SK-N-SH (cell line): ENCODE measurements at regions not wholly inside any gene's neighbourhood (a gene's known extent, or its start where the extent isn't known, plus 50 kb on each side); places are given as distances from the start of the nearest gene placed in this dataset.

Experiments
- CTCF ChIA-PET: fragments of 300-600, 350-600 bp; formaldehyde crosslinking; extraction: SDS; loops from one replicate; lab custom pipeline; 2021; lab: Yijun Ruan, JAX
- POLR2A ChIA-PET: fragments of 350-600 bp; sonication (Branson Sonifier 250); formaldehyde crosslinking; extraction: SDS; loops from one replicate; lab custom pipeline; 2020; ENCODE audit warnings: antibody characterized with exemption, inconsistent platforms; lab: Yijun Ruan, JAX
- DNase-seq: peaks from one replicate; pipeline ENCODE4 v3.0.0; 2012
- H2AFZ ChIP-seq: fragments of 200-600 bp; sonication (generic); 2 replicates; pipeline ENCODE4 v1.8.1; 2016; ENCODE audit warnings: antibody characterized with exemption, mild to moderate bottlenecking, low read depth
- H3F3A ChIP-seq: fragments of 200-600 bp; sonication (generic); replicated peaks from 2 replicates; pipeline ENCODE3; 2016; ENCODE audit warnings: antibody characterized with exemption, mild to moderate bottlenecking; ENCODE audit not compliant: insufficient read depth
- H3K27ac ChIP-seq, 2 experiments: fragments of 200-500 bp in 1 of 2; fragments of 200-600 bp in 1 of 2; sonication (Bioruptor generic) in 1 of 2; sonication (generic), shearing (Covaris generic) in 1 of 2; 2 replicates each; pipeline versions ENCODE4 v1.5.1 to v1.6.1; 2014 to 2016; ENCODE audit warnings: low read depth in 2 of 2, inconsistent platforms in 1 of 2, low read length in 1 of 2, mild to moderate bottlenecking in 1 of 2, mixed read lengths in 1 of 2
- H3K27me3 ChIP-seq: fragments of 200-600 bp; sonication (generic), shearing (Covaris generic); 2 replicates; pipeline ENCODE4 v1.6.1; 2016; ENCODE audit warnings: mixed run types; ENCODE audit not compliant: insufficient read depth
- H3K36me3 ChIP-seq, 2 experiments: fragments of 200-500 bp in 1 of 2; fragments of 200-600 bp in 1 of 2; sonication (Bioruptor generic) in 1 of 2; sonication (generic) in 1 of 2; replicated peaks in 1 of 2; 2 replicates each; pipeline versions ENCODE3 to v1.5.1; 2014 to 2016; ENCODE audit warnings: low read length in 1 of 2, mild to moderate bottlenecking in 1 of 2; ENCODE audit not compliant: insufficient read depth in 2 of 2, control insufficient read depth in 1 of 2
- H3K4me1 ChIP-seq, 2 experiments: fragments of 200-500 bp in 1 of 2; fragments of 200-600 bp in 1 of 2; sonication (Bioruptor generic) in 1 of 2; sonication (generic), shearing (Covaris generic) in 1 of 2; 2 replicates each; pipeline versions ENCODE4 v1.5.1 to v1.6.1; 2014 to 2016; ENCODE audit warnings: low read depth in 1 of 2, low read length in 1 of 2, mixed run types in 1 of 2; ENCODE audit not compliant: insufficient read depth in 2 of 2, control insufficient read depth in 1 of 2
- H3K4me2 ChIP-seq: fragments of 200-600 bp; sonication (generic), shearing (Covaris generic); 2 replicates; pipeline ENCODE4 v1.6.1; 2017; ENCODE audit warnings: mixed run types
- H3K4me3 ChIP-seq, 2 experiments: fragments of 200-500 bp in 1 of 2; fragments of 200-600 bp in 1 of 2; sonication (Bioruptor generic) in 1 of 2; sonication (generic), shearing (Covaris generic) in 1 of 2; 2 replicates each; pipeline versions ENCODE4 v1.5.1 to v1.8.1; 2014 to 2016; ENCODE audit warnings: low read depth in 2 of 2, inconsistent platforms in 1 of 2, low read length in 1 of 2, mild to moderate bottlenecking in 1 of 2, mixed read lengths in 1 of 2, moderate library complexity in 1 of 2
- H3K79me2 ChIP-seq: fragments of 200-600 bp; sonication (generic); 2 replicates; pipeline ENCODE4 v1.8.1; 2017; ENCODE audit warnings: mild to moderate bottlenecking; ENCODE audit not compliant: insufficient read depth
- H3K9ac ChIP-seq: fragments of 200-600 bp; sonication (generic); 2 replicates; pipeline ENCODE4 v1.6.1; 2017; ENCODE audit warnings: mixed run types
- H3K9me2 ChIP-seq: fragments of 200-600 bp; sonication (generic); 2 replicates; pipeline ENCODE4 v1.6.1; 2017; ENCODE audit warnings: mixed run types
- H3K9me3 ChIP-seq: fragments of 200-600 bp; sonication (generic); 2 replicates; pipeline ENCODE4 v1.6.1; 2017; ENCODE audit warnings: mixed run types, mild to moderate bottlenecking, moderate library complexity
- H4K20me1 ChIP-seq: fragments of 200-600 bp; sonication (generic); 2 replicates; pipeline ENCODE4 v1.6.1; 2017; ENCODE audit warnings: mild to moderate bottlenecking, mixed run types; ENCODE audit not compliant: insufficient read depth
- ELF1 ChIP-seq: IDR thresholded peaks from 2 replicates; pipeline ENCODE4 v1.4.0; 2012
- EP300 ChIP-seq, 2 experiments: IDR thresholded peaks; 2 replicates each; pipeline versions ENCODE4 v1.4.0 to v1.6.1; 2012; ENCODE audit warnings: borderline replicate concordance in 1 of 2, low read depth in 1 of 2, low read length in 1 of 2
- FOSL2 ChIP-seq: IDR thresholded peaks from 2 replicates; pipeline ENCODE4 v1.4.0; 2012; ENCODE audit warnings: low read depth, mild to moderate bottlenecking, moderate library complexity, borderline replicate concordance
- IRF3 ChIP-seq: fragments of 150-350 bp; IDR thresholded peaks from 2 replicates; pipeline ENCODE4 v1.6.1; 2016; ENCODE audit warnings: mild to moderate bottlenecking, low read depth, low read length
- NFIC ChIP-seq: IDR thresholded peaks from 2 replicates; pipeline ENCODE4 v1.4.0; 2012; ENCODE audit warnings: borderline replicate concordance
- RFX5 ChIP-seq: IDR thresholded peaks from 2 replicates; pipeline ENCODE4 v1.6.1; 2012; ENCODE audit warnings: mild to moderate bottlenecking, improper control_type of control experiment, low read length
- SIN3A ChIP-seq: IDR thresholded peaks from 2 replicates; pipeline ENCODE4 v1.6.1; 2012; ENCODE audit warnings: low read depth, mild to moderate bottlenecking, low read length, moderate library complexity, borderline replicate concordance
- SMC3 ChIP-seq: IDR thresholded peaks from 2 replicates; pipeline ENCODE4 v1.6.1; 2012; ENCODE audit warnings: low read depth, low read length, improper control_type of control experiment
- TAF1 ChIP-seq: IDR thresholded peaks from 2 replicates; pipeline ENCODE4 v1.6.1; 2012; ENCODE audit warnings: low read depth, mild to moderate bottlenecking, low read length, moderate library complexity, borderline replicate concordance
- TCF12 ChIP-seq: IDR thresholded peaks from 2 replicates; pipeline ENCODE4 v1.4.0; 2012
- TEAD4 ChIP-seq: IDR thresholded peaks from 2 replicates; pipeline ENCODE4 v1.4.0; 2012; ENCODE audit warnings: mild to moderate bottlenecking, borderline replicate concordance; ENCODE audit not compliant: insufficient read depth
- USF2 ChIP-seq: fragments of 150-350 bp; IDR thresholded peaks from 2 replicates; pipeline ENCODE4 v1.6.1; 2017; ENCODE audit warnings: antibody characterized with exemption, low read length, low read depth, borderline replicate concordance
- YY1 ChIP-seq: IDR thresholded peaks from 2 replicates; pipeline ENCODE4 v1.4.0; 2012; ENCODE audit warnings: low read depth, mild to moderate bottlenecking
- ZBTB33 ChIP-seq: IDR thresholded peaks from 2 replicates; pipeline ENCODE4 v1.4.0; 2012; ENCODE audit warnings: low read depth, borderline replicate concordance
- WGBS: methylation state at CpG from one replicate; pipeline ENCODE4 v1.1.6; 2017; ENCODE audit warnings: low lambda C conversion rate; 5-methylcytosine and 5-hydroxymethylcytosine counted together
- TF ChIP-seq, protein P1 (sequence below): fragments of 200-600 bp; sonication (generic); IDR thresholded peaks from 2 replicates; pipeline ENCODE4 v1.6.1; 2017; ENCODE audit warnings: antibody characterized with exemption, mild to moderate bottlenecking, moderate library complexity
- TF ChIP-seq, protein P2 (sequence below): IDR thresholded peaks from 2 replicates; pipeline ENCODE4 v1.4.0; 2012; ENCODE audit warnings: low read depth

- no peak overlapping the region for H3K4me2 ChIP-seq
- H3K36me3 ChIP-seq: no peaks in the 10 kb centered on the region
- no peaks in the 10 kb centered on the region for H3K4me1 ChIP-seq
- no peak overlapping the region for H2AFZ ChIP-seq
- no peak for DNase-seq
- H3K4me3 ChIP-seq: no peak overlapping the region
- no peak overlapping the region for H3K27ac ChIP-seq
- H3K9ac ChIP-seq: no peak overlapping the region
- no peaks in the 10 kb centered on the region for H3K9me2 ChIP-seq
- no peaks in the 10 kb centered on the region for H3F3A ChIP-seq
- H3K79me2 ChIP-seq: no peaks in the 10 kb centered on the region
- under 1% methylated on average over 6 of the region's 6 CpGs for WGBS
- no peaks in the 10 kb centered on the region for H4K20me1 ChIP-seq
- H3K9me3 ChIP-seq: no peaks in the 10 kb centered on the region
- POLR2A ChIA-PET: no interaction called here
- H3K27me3 ChIP-seq: peaks cover 21% of the 10 kb centered on the region; the same call in 1 of the 2 replicates
- TF ChIP-seq NFIC: no peak
- TF ChIP-seq, protein P1, sequence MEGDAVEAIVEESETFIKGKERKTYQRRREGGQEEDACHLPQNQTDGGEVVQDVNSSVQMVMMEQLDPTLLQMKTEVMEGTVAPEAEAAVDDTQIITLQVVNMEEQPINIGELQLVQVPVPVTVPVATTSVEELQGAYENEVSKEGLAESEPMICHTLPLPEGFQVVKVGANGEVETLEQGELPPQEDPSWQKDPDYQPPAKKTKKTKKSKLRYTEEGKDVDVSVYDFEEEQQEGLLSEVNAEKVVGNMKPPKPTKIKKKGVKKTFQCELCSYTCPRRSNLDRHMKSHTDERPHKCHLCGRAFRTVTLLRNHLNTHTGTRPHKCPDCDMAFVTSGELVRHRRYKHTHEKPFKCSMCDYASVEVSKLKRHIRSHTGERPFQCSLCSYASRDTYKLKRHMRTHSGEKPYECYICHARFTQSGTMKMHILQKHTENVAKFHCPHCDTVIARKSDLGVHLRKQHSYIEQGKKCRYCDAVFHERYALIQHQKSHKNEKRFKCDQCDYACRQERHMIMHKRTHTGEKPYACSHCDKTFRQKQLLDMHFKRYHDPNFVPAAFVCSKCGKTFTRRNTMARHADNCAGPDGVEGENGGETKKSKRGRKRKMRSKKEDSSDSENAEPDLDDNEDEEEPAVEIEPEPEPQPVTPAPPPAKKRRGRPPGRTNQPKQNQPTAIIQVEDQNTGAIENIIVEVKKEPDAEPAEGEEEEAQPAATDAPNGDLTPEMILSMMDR: no peak
- TF ChIP-seq SMC3: no peak
- TF ChIP-seq SIN3A: no peak
- TF ChIP-seq YY1: no peak
- TF ChIP-seq ZBTB33: no peak
- TF ChIP-seq FOSL2: no peak
- no peak for TF ChIP-seq ELF1
- TF ChIP-seq TEAD4: no peak
- no peak for TF ChIP-seq TAF1
- TF ChIP-seq, protein P2, sequence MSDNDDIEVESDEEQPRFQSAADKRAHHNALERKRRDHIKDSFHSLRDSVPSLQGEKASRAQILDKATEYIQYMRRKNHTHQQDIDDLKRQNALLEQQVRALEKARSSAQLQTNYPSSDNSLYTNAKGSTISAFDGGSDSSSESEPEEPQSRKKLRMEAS: no peak
- no peak for TF ChIP-seq IRF3
- no peak for TF ChIP-seq EP300 (IDR thresholded peaks at IDR 0.05; ENCODE audit: borderline replicate concordance in 1 of 2, low read depth in 1 of 2, low read length in 1 of 2)
- TF ChIP-seq USF2: no peak
- TF ChIP-seq TCF12: no peak
- TF ChIP-seq RFX5: no peak
- TF ChIP-seq, all 33 proteins: peak for 0
- CTCF ChIA-PET: no interaction called here
These were observed 658.2 kb upstream of the SALL3 start for GRCh38 chr18:78321402-78321801.
